HEK293T (cell line): ENCODE measurements at regions not wholly inside any gene's neighbourhood (a gene's known extent, or its start where the extent isn't known, plus 50 kb on each side); places are given as distances from the start of the nearest gene placed in this dataset.
A peak's percentile ranks its signal among the peaks of the same experiment; 100 is the strongest.

Experiments used
- CTCF ChIA-PET: fragments of 350-600 bp; formaldehyde crosslinking; extraction: SDS; loops from one replicate; lab custom pipeline; 2021; ENCODE audit warnings: antibody characterized with exemption, inconsistent platforms; lab: Yijun Ruan, JAX
- POLR2A ChIA-PET: fragments of 350-600 bp; formaldehyde crosslinking; extraction: SDS; loops from one replicate; lab custom pipeline; 2020; ENCODE audit warnings: antibody characterized with exemption, inconsistent platforms; lab: Yijun Ruan, JAX
- DNase-seq: peaks from one replicate; pipeline ENCODE4 v3.0.0; 2012; ENCODE audit warnings: mixed read lengths; ENCODE audit errors: extremely low spot score
- ARNT ChIP-seq: fragments of 450-650 bp; IDR thresholded peaks from 2 replicates; pipeline ENCODE4 v1.6.1; 2017; ENCODE audit warnings: mild to moderate bottlenecking
- BHLHE40 ChIP-seq: fragments of 450-650 bp; IDR thresholded peaks from 2 replicates; pipeline ENCODE4 v1.6.1; 2016; ENCODE audit warnings: mild to moderate bottlenecking, moderate library complexity, borderline replicate concordance
- CTBP1 ChIP-seq: fragments of 450-650 bp; IDR thresholded peaks from 2 replicates; pipeline ENCODE4 v1.6.1; 2016; ENCODE audit warnings: borderline replicate concordance
- ELF4 ChIP-seq: fragments of 450-650 bp; IDR thresholded peaks from 2 replicates; pipeline ENCODE4 v1.6.1; 2017; ENCODE audit warnings: antibody characterized with exemption
- FOXA1 ChIP-seq: fragments of 450-650 bp; IDR thresholded peaks from 2 replicates; pipeline ENCODE4 v1.6.1; 2016; ENCODE audit warnings: mild to moderate bottlenecking
- FOXK2 ChIP-seq: fragments of 450-650 bp; IDR thresholded peaks from 2 replicates; pipeline ENCODE4 v1.6.1; 2016; ENCODE audit warnings: mild to moderate bottlenecking
- FOXM1 ChIP-seq: fragments of 450-650 bp; IDR thresholded peaks from 2 replicates; pipeline ENCODE4 v1.6.1; 2017; ENCODE audit warnings: mild to moderate bottlenecking, borderline replicate concordance
- HDGF ChIP-seq: fragments of 450-650 bp; IDR thresholded peaks from 2 replicates; pipeline ENCODE4 v1.6.1; 2017; ENCODE audit warnings: antibody characterized with exemption, borderline replicate concordance
- L3MBTL2 ChIP-seq: fragments of 450-650 bp; conservative IDR thresholded peaks from 2 replicates; pipeline ENCODE4 v1.6.1; 2016; ENCODE audit warnings: mild to moderate bottlenecking
- LEF1 ChIP-seq: fragments of 450-650 bp; IDR thresholded peaks from 2 replicates; pipeline ENCODE4 v1.6.1; 2017; ENCODE audit warnings: mild to moderate bottlenecking, borderline replicate concordance
- NFRKB ChIP-seq: fragments of 450-650 bp; IDR thresholded peaks from 2 replicates; pipeline ENCODE4 v1.6.1; 2016; ENCODE audit warnings: mild to moderate bottlenecking, moderate library complexity
- SP1 ChIP-seq: fragments of 450-650 bp; IDR thresholded peaks from 2 replicates; pipeline ENCODE4 v1.6.1; 2017
- SUZ12 ChIP-seq: fragments of 450-650 bp; IDR thresholded peaks from 2 replicates; pipeline ENCODE4 v1.6.1; 2016; ENCODE audit warnings: mild to moderate bottlenecking
- TARDBP ChIP-seq: fragments of 450-650 bp; IDR thresholded peaks from 2 replicates; pipeline ENCODE4 v1.6.1; 2016
- ZNF384 ChIP-seq: fragments of 450-650 bp; IDR thresholded peaks from 2 replicates; pipeline ENCODE4 v1.6.1; 2016
- TF ChIP-seq, protein P1 (sequence below): fragments of 450-650 bp; IDR thresholded peaks from 2 replicates; pipeline ENCODE4 v1.6.1; 2016

DNA sequence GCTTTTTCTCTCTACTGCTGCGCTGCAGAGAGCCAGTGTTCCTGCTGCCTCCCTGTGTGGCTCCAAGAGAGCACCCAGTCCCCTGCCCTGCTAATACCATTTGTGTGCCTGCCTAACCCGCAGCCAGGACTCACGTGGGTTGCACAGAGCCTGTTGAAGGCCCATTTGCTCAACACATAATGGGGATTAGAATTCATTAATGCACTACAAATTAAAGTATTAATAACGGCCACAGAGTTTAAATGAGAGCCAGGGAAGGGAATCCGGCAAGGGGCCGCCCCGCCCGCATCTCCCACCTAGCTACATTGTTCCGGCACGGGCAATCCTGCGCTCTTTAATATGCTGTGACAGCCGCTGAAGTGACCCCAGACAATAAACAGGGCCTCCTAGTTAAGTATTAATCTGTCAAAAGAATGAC lies 211.3 kb downstream of the NXPE2 start:
- ChIA-PET POLR2A (interaction anchor here (0.7 kb wide), 1 partner anchor 593 kb away, joined by 3 read pairs; no protein-coding TSS in a partner anchor), CTCF (no interaction called here)
- no peak for TF ChIP-seq ARNT
- no peak for TF ChIP-seq LEF1
- TF ChIP-seq, protein P1, sequence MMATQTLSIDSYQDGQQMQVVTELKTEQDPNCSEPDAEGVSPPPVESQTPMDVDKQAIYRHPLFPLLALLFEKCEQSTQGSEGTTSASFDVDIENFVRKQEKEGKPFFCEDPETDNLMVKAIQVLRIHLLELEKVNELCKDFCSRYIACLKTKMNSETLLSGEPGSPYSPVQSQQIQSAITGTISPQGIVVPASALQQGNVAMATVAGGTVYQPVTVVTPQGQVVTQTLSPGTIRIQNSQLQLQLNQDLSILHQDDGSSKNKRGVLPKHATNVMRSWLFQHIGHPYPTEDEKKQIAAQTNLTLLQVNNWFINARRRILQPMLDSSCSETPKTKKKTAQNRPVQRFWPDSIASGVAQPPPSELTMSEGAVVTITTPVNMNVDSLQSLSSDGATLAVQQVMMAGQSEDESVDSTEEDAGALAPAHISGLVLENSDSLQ = no peak
- TF ChIP-seq SUZ12 = no peak
- TF ChIP-seq FOXK2 = no peak
- TF ChIP-seq BHLHE40 = no peak
- TF ChIP-seq ZNF384 = no peak
- no peak for TF ChIP-seq CTBP1
- TF ChIP-seq FOXM1 = no peak
- no peak for TF ChIP-seq FOXA1
- no peak for TF ChIP-seq ELF4
- no peak for DNase-seq

GRCh38 chr11:114890038-114890437 lies 211.7 kb downstream of the NXPE2 start:
- ChIA-PET POLR2A (interaction anchor here (0.7 kb wide), 1 partner anchor 592 kb away, joined by 3 read pairs; no protein-coding TSS in a partner anchor), CTCF (no interaction called here)
- TF ChIP-seq ZNF384 (no peak), CTBP1 (no peak), LEF1 (no peak), BHLHE40 (no peak), ELF4 (no peak), TARDBP (no peak), FOXA1 (no peak), NFRKB (no peak), HDGF (no peak), SUZ12 (no peak), L3MBTL2 (no peak)
- TF ChIP-seq, protein P1 = no peak
- no peak for DNase-seq

- DNase-seq = no peak
- ChIA-PET POLR2A (no interaction called here), CTCF (interaction anchor here (0.6 to 1.7 kb wide), 7 partner anchors 8 to 1272 kb away, joined by 3 to 6 read pairs (median 3); no protein-coding TSS in a partner anchor)
- TF ChIP-seq FOXA1 (no peak), SUZ12 (no peak), CTBP1 (no peak), HDGF (no peak), ARNT (no peak), NFRKB (no peak), SP1 (no peak), TARDBP (no peak)
- TF ChIP-seq, protein P1 = no peak
Observed at GRCh38 chr11:114891911-114892310, 213.6 kb downstream of the NXPE2 start.

- CTCF ChIA-PET = interaction anchor here (0.6 to 1.7 kb wide), 9 partner anchors 9 to 1271 kb away, joined by 3 to 6 read pairs (median 3); no protein-coding TSS in a partner anchor
Observed at GRCh38 chr11:114892381-114893197, 214.3 kb downstream of the NXPE2 start.

DNA sequence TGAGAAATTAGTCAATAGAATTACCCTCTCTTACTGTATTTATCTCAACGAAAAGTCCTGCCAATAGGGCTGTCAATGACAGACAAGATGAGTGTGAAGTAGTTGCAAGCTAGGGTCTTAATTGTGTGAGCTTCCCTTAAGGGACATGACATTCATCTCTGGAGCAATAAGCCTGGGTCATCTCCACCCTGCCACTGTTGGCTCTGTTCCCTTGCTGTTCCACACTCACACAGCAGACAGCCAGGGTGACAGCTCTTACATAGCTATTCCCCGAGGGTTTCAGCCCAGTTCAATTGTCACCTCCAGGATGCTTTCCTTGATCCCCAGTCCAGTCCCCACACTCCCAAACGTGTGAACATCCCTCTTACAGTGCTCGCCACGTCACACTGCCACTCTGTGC lies 215.0 kb downstream of the NXPE2 start:
- no peak for TF ChIP-seq ZNF384
- no peak for TF ChIP-seq FOXK2
- TF ChIP-seq SP1 = no peak
- CTCF ChIA-PET = interaction anchor here (0.6 to 1.7 kb wide), 4 partner anchors 12 to 465 kb away, joined by 3 to 6 read pairs (median 4); no protein-coding TSS in a partner anchor

More at GRCh38 chr11:114892381-114893197, 214.3 kb downstream of the NXPE2 start:
- DNase-seq = peak; percentile 64
- TF ChIP-seq ZNF384 (no peak), HDGF (no peak), FOXA1 (no peak), L3MBTL2 (no peak), NFRKB (no peak)
- TF ChIP-seq, protein P1 = no peak
- POLR2A ChIA-PET = no interaction called here

DNA sequence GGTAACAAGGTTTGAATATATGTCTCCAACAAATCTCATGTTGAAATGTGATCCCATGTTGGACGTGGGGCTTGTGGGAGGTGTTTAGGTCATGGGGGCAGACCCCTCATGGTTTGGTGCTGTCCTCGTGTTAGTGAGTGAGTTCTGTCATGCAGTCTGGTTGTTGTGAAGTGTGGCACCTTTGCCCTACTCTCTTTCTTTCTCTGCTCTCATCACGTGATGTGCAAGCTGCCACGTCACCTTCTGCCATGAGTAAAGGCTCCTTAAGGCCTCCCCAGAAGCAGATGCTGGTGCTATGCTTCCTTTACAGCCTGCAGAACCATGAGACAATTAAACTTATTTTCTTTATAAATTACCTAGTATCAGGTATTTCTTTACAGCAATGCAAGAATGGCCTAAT lies 218.3 kb downstream of the NXPE2 start:
- POLR2A ChIA-PET = no interaction called here
- TF ChIP-seq FOXM1 = no peak
- TF ChIP-seq HDGF = no peak
- no peak for TF ChIP-seq ELF4
- no peak for TF ChIP-seq FOXK2
- TF ChIP-seq NFRKB = no peak
- no peak for TF ChIP-seq SP1
- no peak for TF ChIP-seq ARNT
- CTCF ChIA-PET = no interaction called here

More for the DNA sequence above, 215.0 kb downstream of the NXPE2 start:
- no peak for DNase-seq
- POLR2A ChIA-PET = no interaction called here

More for the DNA sequence above, 218.3 kb downstream of the NXPE2 start:
- no peak for DNase-seq
